ENCODE measurements at regions not wholly inside any gene's neighbourhood (a gene's known extent, or its start where the extent isn't known, plus 50 kb on each side); places are given as distances from the start of the nearest gene placed in this dataset.
A peak's percentile ranks its signal among the peaks of the same experiment; 100 is the strongest.
"Not testable (repeated sequence)": the region's sequence is repeated elsewhere in the genome, so short reads cannot be mapped to it uniquely, and the experiment has no call there.

GRCh38 chr15:81910355-81911021, 135.3 kb downstream of the MEX3B start:
- intact Hi-C loops (cut with DNase I), result no loop called here
- DNase-seq, result no peak
- no peak for ATAC-seq (ENCODE audit: poor library complexity)

- DNase-seq, result no peak
These were observed 136.8 kb downstream of the MEX3B start for GRCh38 chr15:81909011-81909358.

GRCh38 chr15:81908111-81908510, 137.7 kb downstream of the MEX3B start:
- ATAC-seq (ENCODE audit: poor library complexity), result no peak
- intact Hi-C loops (cut with DNase I), result no loop called here
- DNase-seq, result no peak

More at GRCh38 chr15:81909011-81909358, 136.8 kb downstream of the MEX3B start:
- ATAC-seq (ENCODE audit: poor library complexity), result no peak
- intact Hi-C loops (cut with DNase I), result no loop called here

GRCh38 chr15:81907521-81907920, 138.3 kb downstream of the MEX3B start:
- ATAC-seq (ENCODE audit: poor library complexity) (no peak), DNase-seq (no peak)
- intact Hi-C loops (cut with DNase I), result no loop called here

- intact Hi-C loops (cut with DNase I), result no loop called here
- no peak for ATAC-seq (ENCODE audit: poor library complexity)
- DNase-seq, result no peak
These were observed 139.9 kb downstream of the MEX3B start for GRCh38 chr15:81905889-81906288.

GRCh38 chr15:81901319-81901718, 144.5 kb downstream of the MEX3B start:
- ATAC-seq (ENCODE audit: poor library complexity) (no peak), DNase-seq (no peak)
- intact Hi-C loops (cut with DNase I), result no loop called here

- intact Hi-C loops (cut with DNase I), result no loop called here
- ATAC-seq (ENCODE audit: poor library complexity), result no peak
- no peak for DNase-seq
These were observed 146.1 kb downstream of the MEX3B start for GRCh38 chr15:81899730-81900129.

GRCh38 chr15:81899024-81899423, 146.8 kb downstream of the MEX3B start:
- DNase-seq (no peak), ATAC-seq (ENCODE audit: poor library complexity) (no peak)
- intact Hi-C loops (cut with DNase I), result no loop called here

- no peak for DNase-seq
- intact Hi-C loops (cut with DNase I), result no loop called here
- no peak for ATAC-seq (ENCODE audit: poor library complexity)
These were observed 148.7 kb downstream of the MEX3B start for GRCh38 chr15:81897057-81897677.

- ATAC-seq (ENCODE audit: poor library complexity), result no peak
- DNase-seq, result no peak
- intact Hi-C loops (cut with DNase I), result no loop called here
These were observed 149.5 kb downstream of the MEX3B start for GRCh38 chr15:81896356-81896755.

- intact Hi-C loops (cut with DNase I), result no loop called here
- DNase-seq (no peak), ATAC-seq (ENCODE audit: poor library complexity) (no peak)
These were observed 150.1 kb downstream of the MEX3B start for GRCh38 chr15:81895723-81896122.

GRCh38 chr15:81894061-81894460, 151.8 kb downstream of the MEX3B start:
- intact Hi-C loops (cut with DNase I), result no loop called here
- no peak for ATAC-seq (ENCODE audit: poor library complexity)
- DNase-seq, result no peak

- intact Hi-C loops (cut with DNase I), result no loop called here
- no peak for DNase-seq
These were observed 152.5 kb downstream of the MEX3B start for GRCh38 chr15:81893182-81893835.

GRCh38 chr15:81890496-81890895, 155.3 kb downstream of the MEX3B start:
- intact Hi-C loops (cut with DNase I), result no loop called here
- no peak for DNase-seq

More at GRCh38 chr15:81893182-81893835, 152.5 kb downstream of the MEX3B start:
- ATAC-seq (ENCODE audit: poor library complexity), result no peak

GRCh38 chr15:81889485-81889881, 156.3 kb downstream of the MEX3B start:
- no peak for DNase-seq
- no peak for ATAC-seq (ENCODE audit: poor library complexity)
- intact Hi-C loops (cut with DNase I), result no loop called here

More at GRCh38 chr15:81890496-81890895, 155.3 kb downstream of the MEX3B start:
- ATAC-seq (ENCODE audit: poor library complexity), result no peak

- intact Hi-C loops (cut with DNase I), result no loop called here
- peak; percentile 43 for ATAC-seq (ENCODE audit: poor library complexity)
These were observed 156.9 kb downstream of the MEX3B start for GRCh38 chr15:81888748-81889484.

GRCh38 chr15:81887912-81888311, 157.9 kb downstream of the MEX3B start:
- ATAC-seq (ENCODE audit: poor library complexity) (no peak), DNase-seq (no peak)
- intact Hi-C loops (cut with DNase I), result no loop called here

More at GRCh38 chr15:81888748-81889484, 156.9 kb downstream of the MEX3B start:
- DNase-seq, result no peak

- DNase-seq; ATAC-seq (ENCODE audit: poor library complexity); intact Hi-C loops (cut with DNase I): not testable (repeated sequence)
These were observed 158.6 kb downstream of the MEX3B start for GRCh38 chr15:81887188-81887587.

GRCh38 chr15:81886591-81886990, 159.2 kb downstream of the MEX3B start:
- intact Hi-C loops (cut with DNase I), result no loop called here
- no peak for ATAC-seq (ENCODE audit: poor library complexity)
- no peak for DNase-seq

Data from Right ventricle myocardium superior (tissue), 1 donor.